Astrocyte (in vitro differentiated cells and primary cell): ENCODE measurements at regions not wholly inside any gene's neighbourhood (a gene's known extent, or its start where the extent isn't known, plus 50 kb on each side); places are given as distances from the start of the nearest gene placed in this dataset.

Source experiments
- CTCF ChIP-seq: IDR thresholded peaks from 2 replicates; pipeline ENCODE4 v1.5.1; 2011; ENCODE audit warnings: low read depth, mild to moderate bottlenecking, inconsistent platforms, low read length, moderate library complexity; ENCODE audit not compliant: insufficient read depth
- EZH2 ChIP-seq: IDR thresholded peaks from 2 replicates; pipeline ENCODE4 v1.6.1; 2012; ENCODE audit warnings: mild to moderate bottlenecking, low read length, inconsistent platforms; ENCODE audit not compliant: insufficient read depth

GRCh38 chr10:1933215-1933614, 195.9 kb upstream of the ADARB2 start:
- TF ChIP-seq EZH2 (no peak), CTCF (no peak)
